Parathyroid adenoma (tissue), 2 donors: ENCODE measurements at regions not wholly inside any gene's neighbourhood (a gene's known extent, or its start where the extent isn't known, plus 50 kb on each side); places are given as distances from the start of the nearest gene placed in this dataset.
"Not testable (repeated sequence)": the region's sequence is repeated elsewhere in the genome, so short reads cannot be mapped to it uniquely, and the experiment has no call there.

Experiments used
- H2AFZ ChIP-seq: fragments of 300-600 bp; sonication (generic); one replicate; pipeline ENCODE4 v1.7.0; 2017; ENCODE audit warnings: antibody characterized with exemption, mild to moderate bottlenecking
- H3K27ac ChIP-seq: fragments of 300-600 bp; sonication (generic); one replicate; pipeline ENCODE4 v1.7.0; 2017
- H3K27me3 ChIP-seq: fragments of 300-600 bp; sonication (generic); one replicate; pipeline ENCODE4 v1.7.0; 2017; ENCODE audit warnings: low read length; ENCODE audit not compliant: control insufficient read depth, insufficient read depth
- H3K36me3 ChIP-seq: fragments of 300-600 bp; sonication (generic); one replicate; pipeline ENCODE4 v1.7.0; 2017; ENCODE audit warnings: low read length; ENCODE audit not compliant: control insufficient read depth, insufficient read depth
- H3K4me1 ChIP-seq: fragments of 300-600 bp; sonication (generic); one replicate; pipeline ENCODE4 v1.7.0; 2017; ENCODE audit warnings: control low read depth
- H3K4me2 ChIP-seq: fragments of 300-600 bp; sonication (generic); one replicate; pipeline ENCODE4 v1.7.0; 2017; ENCODE audit warnings: low read length
- H3K4me3 ChIP-seq: fragments of 300-600 bp; sonication (generic); one replicate; pipeline ENCODE4 v1.7.0; 2017; ENCODE audit warnings: low read depth, low read length
- H3K79me2 ChIP-seq: fragments of 300-600 bp; sonication (generic); one replicate; pipeline ENCODE4 v1.7.0; 2017; ENCODE audit warnings: control low read depth
- H3K9ac ChIP-seq: fragments of 300-600 bp; sonication (generic); one replicate; pipeline ENCODE4 v1.7.0; 2017; ENCODE audit warnings: mild to moderate bottlenecking
- H3K9me3 ChIP-seq: fragments of 300-600 bp; sonication (generic); one replicate; pipeline ENCODE4 v1.7.0; 2017; ENCODE audit warnings: low read length; ENCODE audit not compliant: control insufficient read depth
- CTCF ChIP-seq: fragments of 300-600 bp; sonication (generic); IDR thresholded peaks from one replicate; pipeline ENCODE4 v1.7.0; 2017; ENCODE audit warnings: antibody characterized with exemption, mild to moderate bottlenecking
- donor health status: primary hyperparathyroidism.

- Histone ChIP-seq H3K27me3 (no peaks in the 10 kb centered on the region), H3K4me1 (no peaks in the 10 kb centered on the region), H3K79me2 (no peaks in the 10 kb centered on the region), H3K9me3 (no peaks in the 10 kb centered on the region), H3K4me3 (no peak overlapping the region), H3K36me3 (no peaks in the 10 kb centered on the region), H3K4me2 (no peak overlapping the region), H3K27ac (no peak overlapping the region), H3K9ac (no peak overlapping the region), H2AFZ (no peak overlapping the region)
- TF ChIP-seq CTCF: no peak
Observed at GRCh38 chr18:56285387-56286065, 352.9 kb downstream of the TXNL1 start.

GRCh38 chr18:56284319-56284718 is 354.1 kb downstream of the TXNL1 start:
- no peak overlapping the region for H3K4me3 ChIP-seq
- H3K4me1 ChIP-seq: no peaks in the 10 kb centered on the region
- H3K27ac ChIP-seq: no peak overlapping the region
- H3K9ac ChIP-seq: no peak overlapping the region
- H3K36me3 ChIP-seq: no peaks in the 10 kb centered on the region
- no peak overlapping the region for H2AFZ ChIP-seq
- H3K9me3 ChIP-seq: no peaks in the 10 kb centered on the region
- H3K4me2 ChIP-seq: no peak overlapping the region
- H3K27me3 ChIP-seq: no peaks in the 10 kb centered on the region
- TF ChIP-seq CTCF: no peak
- H3K79me2 ChIP-seq: no peaks in the 10 kb centered on the region

- Histone ChIP-seq H3K27ac (no peak overlapping the region), H3K79me2 (no peaks in the 10 kb centered on the region), H3K36me3 (no peaks in the 10 kb centered on the region), H3K27me3 (no peaks in the 10 kb centered on the region), H3K4me3 (no peak overlapping the region), H3K4me1 (no peaks in the 10 kb centered on the region), H3K9me3 (no peaks in the 10 kb centered on the region), H3K4me2 (no peak overlapping the region), H2AFZ (no peak overlapping the region), H3K9ac (no peak overlapping the region)
- no peak for TF ChIP-seq CTCF
Observed at GRCh38 chr18:56283316-56283715, 355.1 kb downstream of the TXNL1 start.

- Histone ChIP-seq H3K4me2 (no peak overlapping the region), H3K79me2 (no peaks in the 10 kb centered on the region), H3K9me3 (no peaks in the 10 kb centered on the region), H3K27me3 (no peaks in the 10 kb centered on the region), H2AFZ (no peak overlapping the region), H3K36me3 (no peaks in the 10 kb centered on the region), H3K4me1 (no peaks in the 10 kb centered on the region), H3K9ac (no peak overlapping the region), H3K4me3 (no peak overlapping the region), H3K27ac (no peak overlapping the region)
- TF ChIP-seq CTCF: no peak
Observed at GRCh38 chr18:56282234-56283104, 355.9 kb downstream of the TXNL1 start.

GRCh38 chr18:56279816-56280215 is 358.6 kb downstream of the TXNL1 start:
- H3K27ac ChIP-seq, H3K4me2 ChIP-seq, H3K9me3 ChIP-seq, H2AFZ ChIP-seq, H3K36me3 ChIP-seq, H3K4me1 ChIP-seq, H3K27me3 ChIP-seq, H3K9ac ChIP-seq, H3K4me3 ChIP-seq, H3K79me2 ChIP-seq: not testable (repeated sequence)
